UCSD-AML1 (cell line): ENCODE measurements at regions not wholly inside any gene's neighbourhood (a gene's known extent, or its start where the extent isn't known, plus 50 kb on each side); places are given as distances from the start of the nearest gene placed in this dataset.

Experiments used
- DNase-seq: peaks from one replicate; lab custom pipeline; 2025; ENCODE audit not compliant: unreplicated experiment; lab: John Stamatoyannopoulos, UW

DNA sequence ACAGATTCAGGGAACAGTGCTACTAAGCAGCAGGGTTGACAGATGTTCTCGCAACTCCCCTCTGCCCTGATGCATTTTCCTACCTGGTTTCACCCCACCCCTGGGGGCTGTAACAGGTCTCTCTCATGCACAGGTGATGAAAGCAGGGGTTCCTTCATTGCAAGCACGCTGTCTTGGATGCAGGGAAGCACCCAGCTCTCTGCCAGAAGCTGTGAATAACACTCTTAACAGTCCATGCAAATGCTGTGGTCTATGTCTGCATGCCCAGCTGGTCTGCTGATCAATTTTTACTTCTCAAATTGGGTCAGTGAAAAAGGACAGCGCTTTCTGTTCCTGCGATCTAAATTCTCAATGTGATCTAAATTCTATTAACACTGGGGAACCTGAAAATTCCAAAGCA lies 246.3 kb upstream of the TSHZ3 start:
- no peak for DNase-seq

GRCh38 chr19:31596751-31597150 lies 247.5 kb upstream of the TSHZ3 start:
- no peak for DNase-seq

DNA sequence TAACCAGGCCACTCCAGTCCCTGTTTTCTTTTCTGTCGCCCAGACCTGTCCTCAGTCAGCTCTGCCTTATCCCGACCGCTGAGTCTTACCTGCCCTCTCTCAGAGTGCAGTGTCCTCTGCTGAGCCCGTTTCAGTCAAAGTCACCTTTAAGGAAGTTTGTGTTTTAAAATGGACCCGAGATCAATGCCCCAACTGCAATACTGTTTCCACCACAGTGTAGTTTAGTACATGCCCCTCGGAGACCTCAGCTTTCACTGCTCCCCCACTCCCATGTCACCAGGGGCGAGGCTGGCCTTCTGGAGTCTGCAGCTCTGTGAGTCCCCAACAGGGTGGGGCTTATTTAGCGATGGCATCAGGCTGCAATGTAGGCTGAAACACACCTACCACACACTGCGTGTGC lies 248.4 kb upstream of the TSHZ3 start:
- no peak for DNase-seq

GRCh38 chr19:31598730-31599238 lies 249.5 kb upstream of the TSHZ3 start:
- DNase-seq, result no peak

GRCh38 chr19:31600731-31601295 lies 251.6 kb upstream of the TSHZ3 start:
- DNase-seq, result no peak

DNA sequence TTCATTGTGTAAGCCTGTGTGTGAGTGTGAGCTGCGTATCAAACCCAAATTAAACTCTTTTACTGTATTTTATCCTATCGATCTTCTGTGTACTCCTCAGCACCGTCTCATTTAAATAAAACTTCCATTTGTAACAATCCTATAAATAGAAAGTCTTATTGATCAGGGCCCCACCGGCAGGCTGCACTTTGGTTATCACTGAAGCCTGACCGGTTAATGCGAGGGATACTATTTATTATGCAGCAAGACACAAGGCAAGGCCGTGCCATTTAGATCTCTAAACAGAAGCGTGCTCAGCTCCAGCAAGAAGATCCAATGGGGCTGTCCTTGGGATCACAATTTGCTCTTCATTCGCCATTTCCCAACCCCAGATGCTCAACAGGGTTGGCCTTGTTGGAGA lies 252.6 kb upstream of the TSHZ3 start:
- no peak for DNase-seq

DNA sequence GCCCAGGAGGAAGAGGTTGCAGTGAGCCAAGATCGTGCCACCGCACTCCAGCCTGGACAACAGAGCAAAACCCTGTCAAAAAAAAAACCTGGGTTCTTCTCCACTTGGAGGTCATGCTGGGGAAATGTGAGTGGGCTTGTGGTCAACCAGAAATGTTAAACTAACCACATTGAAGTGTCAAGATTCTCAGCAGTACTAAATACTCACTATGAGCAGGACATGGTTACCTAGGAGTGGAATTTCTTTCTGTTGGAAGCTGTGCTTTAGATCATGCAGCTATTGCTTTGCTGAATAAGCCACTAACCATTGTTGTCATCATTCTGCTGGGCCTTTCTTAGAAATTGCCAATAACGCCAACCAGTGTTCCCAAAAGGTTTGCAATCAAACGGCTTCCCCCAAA lies 253.3 kb upstream of the TSHZ3 start:
- DNase-seq, result no peak

- DNase-seq, result no peak
Measured at GRCh38 chr19:31604493-31605040, 255.3 kb upstream of the TSHZ3 start.

DNA sequence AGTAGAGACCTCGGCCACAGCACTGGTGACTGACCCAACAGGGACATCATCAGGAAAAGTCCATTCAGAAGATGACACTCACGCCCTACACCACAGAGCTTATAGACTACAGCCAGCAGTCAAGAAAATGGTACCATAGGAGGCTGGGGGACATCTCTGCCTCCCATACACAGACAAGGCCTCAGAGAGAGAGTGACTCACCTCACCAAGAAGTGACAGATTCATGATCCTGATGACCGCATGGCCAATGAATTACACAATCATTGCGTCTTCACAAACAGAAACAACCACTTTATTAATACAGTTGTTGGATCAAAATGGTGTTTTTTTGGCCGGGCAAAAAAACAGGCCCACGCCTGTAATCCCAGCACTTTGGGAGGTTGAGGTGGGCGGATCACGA lies 260.8 kb upstream of the TSHZ3 start:
- no peak for DNase-seq

GRCh38 chr19:31611046-31611877 lies 262.0 kb upstream of the TSHZ3 start:
- DNase-seq, result no peak

GRCh38 chr19:31612873-31613272 lies 263.6 kb upstream of the TSHZ3 start:
- no peak for DNase-seq

- no peak for DNase-seq
Measured at GRCh38 chr19:31613683-31614219, 264.5 kb upstream of the TSHZ3 start.

DNA sequence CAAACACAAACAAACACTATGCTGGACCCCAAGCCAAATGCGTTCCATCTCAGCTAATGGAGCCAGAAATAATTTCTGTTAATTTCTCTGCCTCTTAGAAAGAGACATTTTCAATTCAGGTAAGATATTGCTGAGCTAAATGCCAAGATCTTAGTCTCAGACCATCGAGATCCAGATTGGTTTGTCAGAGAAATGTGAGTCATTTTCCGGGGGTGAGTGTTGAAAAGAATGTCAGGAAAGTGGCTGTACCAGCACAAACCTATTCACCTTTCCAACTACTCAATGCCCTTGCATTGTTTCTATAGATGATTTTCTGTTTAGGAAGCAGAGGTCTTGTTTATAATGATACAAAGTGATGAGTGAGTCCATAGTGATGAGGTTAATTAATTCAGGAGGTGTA lies 266.8 kb upstream of the TSHZ3 start:
- DNase-seq, result no peak

- no peak for DNase-seq
Measured at GRCh38 chr19:31617010-31617585, 267.9 kb upstream of the TSHZ3 start.

DNA sequence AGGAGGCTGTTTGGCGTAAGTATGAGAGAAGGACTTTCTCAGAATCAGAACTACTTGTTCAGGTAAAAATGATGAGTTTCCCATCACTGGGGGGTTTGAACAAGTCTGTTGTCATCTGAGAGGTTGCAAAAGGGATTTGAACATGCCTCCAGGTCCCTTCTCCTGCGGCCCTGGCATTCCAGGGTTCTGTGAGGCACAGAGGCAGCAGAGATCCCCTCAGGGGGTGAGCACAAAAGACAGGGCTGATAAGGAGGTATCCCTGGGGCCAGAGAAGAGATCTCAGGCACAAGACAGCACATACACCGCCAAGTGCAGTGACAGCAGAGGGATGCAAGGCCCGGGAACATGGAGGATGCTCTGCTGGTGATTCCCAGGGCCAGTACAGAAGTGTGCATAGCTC lies 275.8 kb upstream of the TSHZ3 start:
- no peak for DNase-seq

DNA sequence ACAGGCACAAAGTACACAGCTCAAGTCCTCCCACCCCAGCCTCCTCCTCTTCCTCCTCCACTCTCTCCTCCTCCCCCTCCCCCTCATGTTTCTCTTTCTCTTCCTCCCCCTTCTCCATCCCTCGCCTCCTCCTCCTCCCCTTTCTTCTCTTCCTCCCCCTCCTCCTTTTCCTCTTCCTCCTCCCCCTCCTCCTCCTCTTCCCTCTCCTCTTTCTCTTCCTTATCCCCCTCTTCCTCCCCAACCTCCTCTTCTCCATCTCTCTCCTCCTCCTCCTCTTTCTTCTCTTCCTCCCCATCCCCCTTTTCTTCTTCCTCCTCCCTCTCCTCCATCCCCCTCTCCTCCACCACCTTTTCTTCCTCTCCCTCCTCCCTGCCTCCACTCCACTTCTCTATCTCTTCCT lies 276.3 kb upstream of the TSHZ3 start:
- DNase-seq, result no peak

GRCh38 chr19:31626941-31627340 lies 277.7 kb upstream of the TSHZ3 start:
- DNase-seq, result no peak

DNA sequence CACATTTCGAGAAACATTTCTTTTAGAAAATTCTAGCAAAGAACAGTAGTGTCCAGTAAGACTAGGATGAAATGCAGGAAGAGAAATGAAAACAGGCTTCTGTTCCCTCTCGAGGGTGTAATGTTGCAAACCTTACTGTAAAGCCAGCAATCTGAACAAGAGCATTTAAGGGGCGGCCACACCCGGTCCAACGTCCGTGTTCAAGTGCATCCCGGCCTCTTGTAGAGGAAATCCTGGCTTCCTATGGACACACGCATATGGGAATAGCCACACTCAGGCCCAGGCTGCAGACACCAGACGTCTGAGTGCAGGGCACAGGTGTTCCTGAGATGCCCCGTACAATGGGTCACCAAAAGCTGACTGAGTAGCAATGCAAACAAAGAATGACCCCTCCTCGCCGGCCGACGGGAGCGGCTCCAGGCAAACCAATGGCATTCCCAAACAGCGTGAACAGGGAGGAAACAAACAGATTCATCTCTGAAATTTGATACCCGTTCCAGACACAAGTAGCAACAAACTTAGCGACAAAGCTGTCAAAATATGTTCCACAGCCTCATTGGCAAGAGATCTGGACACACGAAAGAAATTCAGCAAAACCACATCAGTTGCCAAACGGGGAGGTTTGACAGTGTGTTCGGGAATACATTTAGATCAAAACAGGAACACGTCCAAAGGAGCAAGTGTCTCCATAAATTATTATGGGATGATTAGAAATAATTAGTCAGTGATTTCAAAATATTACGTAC lies 278.6 kb upstream of the TSHZ3 start:
- DNase-seq, result no peak

DNA sequence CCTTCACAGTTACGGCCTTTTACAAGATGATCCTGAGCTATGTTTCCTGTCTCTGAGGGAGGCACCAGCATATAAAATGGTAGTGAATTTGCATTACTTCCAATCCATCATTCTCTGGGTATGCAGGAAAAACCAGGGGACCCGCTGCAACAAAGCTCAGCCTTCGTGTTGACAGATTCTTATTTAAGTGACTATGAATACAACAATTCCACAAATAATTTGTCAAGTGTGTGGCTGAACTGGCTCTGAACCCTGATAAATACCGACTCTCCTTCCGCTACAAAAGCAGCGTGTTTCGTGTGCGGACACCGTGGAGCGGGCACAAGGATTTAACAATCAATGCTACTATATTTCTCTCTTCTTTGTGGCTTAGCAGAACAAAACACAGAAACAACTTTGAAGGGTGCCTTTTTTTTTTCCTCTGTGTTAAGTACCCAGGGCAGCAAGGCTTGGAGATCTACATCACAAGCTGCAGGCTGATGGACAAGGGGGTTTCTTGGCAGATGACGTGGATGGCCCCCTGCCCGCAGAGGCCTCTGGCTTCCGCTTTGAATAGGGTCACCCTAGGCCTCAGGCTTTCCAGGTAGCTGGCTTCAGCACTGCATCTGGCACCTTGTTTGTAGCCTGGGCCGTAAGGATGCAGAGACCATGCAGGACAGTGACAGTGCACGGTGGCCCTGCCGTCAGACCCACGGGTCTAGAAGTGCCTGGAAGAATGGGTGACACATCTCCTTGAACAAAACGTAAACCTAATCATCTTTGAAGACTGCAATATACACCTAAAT lies 280.5 kb upstream of the TSHZ3 start:
- DNase-seq, result no peak

GRCh38 chr19:31633014-31633413 lies 283.8 kb upstream of the TSHZ3 start:
- DNase-seq, result no peak
